ENCODE measurements at regions not wholly inside any gene's neighbourhood (a gene's known extent, or its start where the extent isn't known, plus 50 kb on each side); places are given as distances from the start of the nearest gene placed in this dataset.

DNA sequence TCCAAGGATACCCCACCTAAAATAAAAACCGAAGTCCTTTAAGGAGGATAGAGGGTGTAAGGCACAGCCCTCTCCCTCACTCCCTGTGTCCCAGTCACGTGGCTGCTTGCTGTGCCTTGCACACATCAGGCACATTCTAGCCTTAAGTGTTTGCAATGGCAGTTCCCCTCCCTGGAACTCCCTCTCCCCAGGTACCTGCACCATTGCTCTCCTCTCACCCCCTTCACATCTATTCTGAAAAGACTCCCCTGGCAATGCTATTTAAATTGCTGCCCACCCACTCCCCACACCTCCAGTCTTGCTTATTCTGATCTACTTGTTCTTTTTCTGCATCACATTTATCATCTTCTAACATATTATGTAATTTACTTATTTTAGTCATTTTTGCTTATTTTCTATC is 91.6 kb upstream of the LNX1 start:
- TF ChIP-seq GATA2 (IDR thresholded peaks at IDR 0.05; ENCODE audit: low read depth, low read length), result no peak
- no peak for TF ChIP-seq GATA3 (IDR thresholded peaks at IDR 0.05; ENCODE audit: low read depth, low read length)

GRCh38 chr4:53682196-53682595 is 90.9 kb upstream of the LNX1 start:
- TF ChIP-seq GATA2 (IDR thresholded peaks at IDR 0.05; ENCODE audit: low read depth, low read length), result no peak
- TF ChIP-seq GATA3 (IDR thresholded peaks at IDR 0.05; ENCODE audit: low read depth, low read length), result no peak

DNA sequence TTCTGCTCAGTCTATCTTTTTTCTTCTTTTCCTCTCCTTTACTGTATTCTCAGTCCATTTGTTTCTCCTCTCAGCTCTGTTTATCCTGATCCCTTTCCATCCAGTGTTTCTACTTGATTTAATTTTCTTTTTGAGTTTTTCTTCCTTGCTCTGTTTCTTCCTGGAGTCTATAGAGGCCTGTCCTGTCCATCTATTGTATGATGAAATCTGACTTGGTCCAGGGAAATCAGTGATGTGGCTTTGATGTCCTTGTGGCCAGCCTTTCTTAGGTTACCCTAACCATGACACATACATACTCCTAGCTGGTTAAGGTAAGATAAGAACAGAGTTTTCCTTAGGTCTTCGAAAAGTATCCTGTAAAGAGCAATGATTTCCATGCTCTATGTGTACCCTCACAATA is 89.3 kb upstream of the LNX1 start:
- no peak for TF ChIP-seq GATA2 (IDR thresholded peaks at IDR 0.05; ENCODE audit: low read depth, low read length)
- no peak for TF ChIP-seq GATA3 (IDR thresholded peaks at IDR 0.05; ENCODE audit: low read depth, low read length)

DNA sequence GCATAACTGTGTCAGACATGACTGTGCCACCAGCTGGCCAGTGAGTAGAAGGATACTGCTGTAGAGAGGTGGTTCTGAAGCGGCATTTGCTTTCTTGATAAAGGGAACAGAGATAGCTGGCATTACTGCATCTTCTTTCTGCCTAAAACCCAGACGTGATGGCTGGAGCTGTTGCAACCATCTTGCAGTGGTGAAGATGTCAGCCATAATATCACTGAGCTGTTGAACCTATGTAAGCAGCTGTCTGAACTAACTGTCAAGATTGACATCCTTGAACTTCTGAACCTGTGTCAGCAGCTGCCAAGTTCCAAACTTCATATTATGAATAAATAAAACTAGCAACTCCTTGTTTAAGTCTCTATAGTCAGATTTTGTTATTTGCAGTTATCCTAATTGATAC is 88.9 kb upstream of the LNX1 start:
- TF ChIP-seq GATA2 (IDR thresholded peaks at IDR 0.05; ENCODE audit: low read depth, low read length), result no peak
- TF ChIP-seq GATA3 (IDR thresholded peaks at IDR 0.05; ENCODE audit: low read depth, low read length), result no peak

GRCh38 chr4:53676402-53676871 is 85.2 kb upstream of the LNX1 start:
- TF ChIP-seq GATA3 (IDR thresholded peaks at IDR 0.05; ENCODE audit: low read depth, low read length), result no peak

DNA sequence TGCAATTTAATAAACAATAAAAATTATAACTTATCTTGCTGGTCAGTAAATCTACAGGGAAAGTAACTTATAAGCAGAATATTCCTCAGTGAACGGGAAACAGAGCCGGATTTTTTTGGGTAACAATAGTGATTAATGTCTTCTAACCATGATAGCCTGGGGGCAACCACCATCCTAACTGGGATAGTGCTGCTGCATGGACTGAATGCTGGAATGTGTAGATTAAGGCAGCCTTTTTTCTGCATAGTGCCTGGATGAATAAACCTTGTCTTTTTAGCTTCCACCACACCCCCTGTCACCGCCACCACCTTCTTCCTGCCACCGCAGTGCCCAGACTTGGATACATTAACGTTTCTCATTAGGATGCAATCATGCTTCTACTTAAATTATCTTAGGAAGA is 83.6 kb upstream of the LNX1 start:
- TF ChIP-seq GATA3 (IDR thresholded peaks at IDR 0.05; ENCODE audit: low read depth, low read length), result no peak
- TF ChIP-seq GATA2 (IDR thresholded peaks at IDR 0.05; ENCODE audit: low read depth, low read length), result no peak

GRCh38 chr4:53672873-53673272 is 81.6 kb upstream of the LNX1 start:
- no peak for TF ChIP-seq GATA2 (IDR thresholded peaks at IDR 0.05; ENCODE audit: low read depth, low read length)
- TF ChIP-seq GATA3 (IDR thresholded peaks at IDR 0.05; ENCODE audit: low read depth, low read length), result no peak

DNA sequence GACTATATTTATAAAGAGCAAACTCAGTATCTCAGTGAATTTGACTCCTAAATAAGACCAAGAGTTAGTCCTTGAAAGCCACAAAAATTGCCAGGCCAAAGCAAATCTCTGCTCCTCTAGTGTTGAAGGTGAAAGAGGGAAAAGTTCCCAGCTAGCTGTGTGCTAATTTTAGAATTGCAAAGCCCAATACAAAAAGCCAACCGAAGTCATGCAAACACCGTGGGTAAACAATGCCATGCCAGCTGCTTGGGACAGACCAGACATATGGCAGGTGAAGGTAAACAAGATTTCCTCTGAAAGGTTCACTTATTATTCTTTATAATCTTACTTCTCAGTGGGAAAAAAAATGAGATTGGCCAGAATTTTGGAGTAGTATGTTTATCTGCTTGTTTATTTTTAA is 80.5 kb upstream of the LNX1 start:
- no peak for TF ChIP-seq GATA2 (IDR thresholded peaks at IDR 0.05; ENCODE audit: low read depth, low read length)
- no peak for TF ChIP-seq GATA3 (IDR thresholded peaks at IDR 0.05; ENCODE audit: low read depth, low read length)

DNA sequence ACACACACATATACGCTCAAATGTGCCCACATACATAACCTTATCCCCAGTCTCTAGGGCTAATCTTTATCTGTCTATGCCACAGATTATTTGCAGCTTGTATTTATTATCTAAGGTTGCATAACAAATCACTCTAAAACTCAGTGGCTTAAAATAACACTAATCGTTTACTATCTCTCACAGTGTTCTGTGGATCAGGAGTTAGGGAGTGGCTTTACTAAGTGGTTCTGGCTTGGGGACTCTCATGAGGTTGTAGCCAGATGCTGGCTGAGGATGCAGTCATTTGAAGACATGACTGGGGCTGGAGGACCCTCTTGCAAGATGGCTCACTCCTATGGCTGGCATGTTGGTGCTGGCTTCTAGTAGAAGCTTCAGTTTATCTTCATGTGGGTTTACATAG is 68.5 kb upstream of the LNX1 start:
- no peak for TF ChIP-seq GATA3 (IDR thresholded peaks at IDR 0.05; ENCODE audit: low read depth, low read length)
- no peak for TF ChIP-seq GATA2 (IDR thresholded peaks at IDR 0.05; ENCODE audit: low read depth, low read length)

- TF ChIP-seq GATA3 (IDR thresholded peaks at IDR 0.05; ENCODE audit: low read depth, low read length), result no peak
- no peak for TF ChIP-seq GATA2 (IDR thresholded peaks at IDR 0.05; ENCODE audit: low read depth, low read length)
Measured at GRCh38 chr4:53659112-53659511, 67.8 kb upstream of the LNX1 start.

GRCh38 chr4:53658029-53658428 is 66.7 kb upstream of the LNX1 start:
- TF ChIP-seq GATA3 (IDR thresholded peaks at IDR 0.05; ENCODE audit: low read depth, low read length), result no peak
- no peak for TF ChIP-seq GATA2 (IDR thresholded peaks at IDR 0.05; ENCODE audit: low read depth, low read length)

DNA sequence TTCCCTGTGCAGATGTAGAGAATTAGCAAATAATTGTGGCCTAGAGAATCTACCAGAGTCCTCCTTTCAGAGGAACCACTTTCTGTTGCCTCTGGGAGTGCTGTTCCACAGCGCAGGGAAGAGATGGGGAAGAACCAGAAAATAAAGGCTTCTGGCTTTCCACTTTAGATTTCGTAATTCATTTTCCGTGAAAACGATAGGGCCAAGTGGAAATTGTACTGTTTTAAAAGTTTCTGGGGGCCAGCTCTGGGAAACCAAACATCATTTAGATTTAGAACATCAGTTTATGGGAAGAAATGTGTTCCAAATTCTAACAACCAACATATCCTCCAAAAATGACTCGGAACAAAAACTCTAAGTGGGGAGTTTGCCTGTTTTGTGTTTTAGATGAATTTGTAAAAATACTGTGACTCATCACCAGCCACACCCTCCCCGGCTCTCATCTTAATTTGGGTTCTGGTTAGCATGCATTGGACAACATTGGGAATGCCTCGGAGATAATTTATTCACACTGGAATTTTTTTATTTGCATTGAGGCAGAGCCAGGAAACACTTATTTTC is 65.2 kb upstream of the LNX1 start:
- TF ChIP-seq GATA3 (IDR thresholded peaks at IDR 0.05; ENCODE audit: low read depth, low read length), result no peak

DNA sequence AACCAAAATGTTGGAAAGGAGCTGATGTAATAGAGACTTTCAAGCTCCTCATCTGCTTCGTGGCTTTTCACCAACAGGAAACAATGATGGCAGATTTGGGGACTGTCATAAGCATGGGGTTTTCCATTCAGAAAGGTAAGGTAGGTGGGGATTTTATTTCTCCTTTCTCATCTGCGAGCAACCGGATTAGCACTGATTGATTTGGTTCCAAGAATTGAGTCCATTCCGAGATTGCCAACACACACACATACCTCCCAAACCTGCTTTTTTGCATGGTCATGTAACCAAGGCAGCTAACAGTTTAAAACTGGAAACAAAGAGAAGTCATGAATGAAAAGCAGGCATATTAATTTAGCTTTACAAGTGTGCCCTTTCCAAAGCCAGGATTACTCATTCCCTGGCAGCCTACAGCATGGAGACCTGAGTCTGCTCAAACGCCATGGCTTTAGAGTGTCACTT is 63.0 kb upstream of the LNX1 start:
- TF ChIP-seq GATA2 (IDR thresholded peaks at IDR 0.05; ENCODE audit: low read depth, low read length) (no peak), GATA3 (IDR thresholded peaks at IDR 0.05; ENCODE audit: low read depth, low read length) (no peak)

GRCh38 chr4:53653484-53654053 is 62.3 kb upstream of the LNX1 start:
- no peak for TF ChIP-seq GATA2 (IDR thresholded peaks at IDR 0.05; ENCODE audit: low read depth, low read length)

- TF ChIP-seq GATA3 (IDR thresholded peaks at IDR 0.05; ENCODE audit: low read depth, low read length) (no peak), GATA2 (IDR thresholded peaks at IDR 0.05; ENCODE audit: low read depth, low read length) (no peak)
Measured at GRCh38 chr4:53651156-53651735, 60.0 kb upstream of the LNX1 start.
